ENCODE measurements at regions not wholly inside any gene's neighbourhood (a gene's known extent, or its start where the extent isn't known, plus 50 kb on each side); places are given as distances from the start of the nearest gene placed in this dataset.
A peak's percentile ranks its signal among the peaks of the same experiment; 100 is the strongest.

DNA sequence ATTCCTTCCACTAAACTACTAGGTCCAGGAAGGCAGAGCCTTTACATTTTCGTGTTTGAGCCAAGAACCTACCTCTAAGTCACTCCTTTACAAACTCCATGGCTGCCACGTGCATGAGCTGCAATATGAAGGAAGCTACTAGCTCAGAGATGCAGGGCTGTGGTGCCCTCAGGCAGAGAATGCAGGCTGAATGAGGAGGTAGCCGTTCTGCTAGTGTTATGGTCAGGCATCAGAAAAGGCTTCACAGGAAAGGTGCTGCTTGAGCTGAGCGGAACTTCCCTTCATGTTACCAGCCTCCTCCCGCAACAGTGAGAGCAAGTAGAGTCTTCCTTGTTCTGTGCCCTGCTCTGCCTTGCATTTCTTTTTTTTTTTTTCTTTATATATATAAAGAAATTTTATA, 148.3 kb upstream of the PACRGL start:
- ChIA-PET POLR2A (ENCODE audit: unreplicated experiment) (no interaction called here), CTCF (no interaction called here)
- no peak overlapping the region for H2AK5ac ChIP-seq (ENCODE audit: low read depth, low read length)
- H3K23ac ChIP-seq (ENCODE audit: low read depth, low read length): no peak overlapping the region
- H2AFZ ChIP-seq (replicated peaks; ENCODE audit: low read length, poor library complexity): no peak overlapping the region
- no peak overlapping the region for H3K18ac ChIP-seq (ENCODE audit: low read depth, low read length)
- no peak overlapping the region for H4K91ac ChIP-seq (ENCODE audit: insufficient read depth, low read depth, low read length)
- dilution Hi-C loops (cut with HindIII; ENCODE audit: low sequenced_read_pairs, unreplicated experiment) (no loop called here), in situ Hi-C loops (cut with MboI; ENCODE audit: low sequenced_read_pairs) (no loop called here), intact Hi-C loops (cut with micrococcal nuclease) (loop anchor here (10.0 kb wide), 1 partner anchor 1867 kb away; no protein-coding TSS in a partner anchor)
- no peaks in the 10 kb centered on the region; the same call in 1 of the 2 replicates for H3K9me1 ChIP-seq (ENCODE audit: insufficient read depth, low read length)
- no peak overlapping the region for H3K9ac ChIP-seq (ENCODE audit: low read depth, low read length)
- no peak overlapping the region for H2AK9ac ChIP-seq (replicated peaks; ENCODE audit: low read depth, low read length, poor library complexity)
- H2BK20ac ChIP-seq (ENCODE audit: low read depth, low read length): no peak overlapping the region
- no peak overlapping the region for H3K4me3 ChIP-seq (ENCODE audit: insufficient read depth, low read depth, low read length)
- H3K4me2 ChIP-seq (ENCODE audit: low read depth, low read length): no peak overlapping the region
- peak overlapping the region; percentile 63 for H3K14ac ChIP-seq (replicated peaks; ENCODE audit: low read depth, low read length)
- DNase-seq (no peak), ATAC-seq (ENCODE audit: low read depth) (no peak)
- no peak overlapping the region for H2BK5ac ChIP-seq (ENCODE audit: low read depth, low read length, poor library complexity, severe bottlenecking)
- H3K4me1 ChIP-seq (ENCODE audit: control insufficient read depth, insufficient read depth, low read length): no peaks in the 10 kb centered on the region
- H3K79me1 ChIP-seq (ENCODE audit: low read depth in 1 of 2, low read length in 2 of 2): no peaks in the 10 kb centered on the region
- H3K9me3 ChIP-seq (ENCODE audit: control insufficient read depth, insufficient read depth, low read length): no peaks in the 10 kb centered on the region
- no peak overlapping the region for H3K27ac ChIP-seq (ENCODE audit: insufficient read depth, low read length)
- no peak overlapping the region for H2BK120ac ChIP-seq (ENCODE audit: low read depth, low read length)
- no peak overlapping the region for H4K8ac ChIP-seq (ENCODE audit: low read depth in 2 of 2, low read length in 2 of 2)
- no peak overlapping the region for H3K56ac ChIP-seq (ENCODE audit: extremely low read depth, insufficient read depth, low read length)
- no peak overlapping the region for H4K5ac ChIP-seq (ENCODE audit: low read depth, low read length)
- H3K36me3 ChIP-seq (ENCODE audit: control insufficient read depth, insufficient read depth, low read length): no peaks in the 10 kb centered on the region
- TF ChIP-seq RCOR1 (IDR thresholded peaks at IDR 0.05; ENCODE audit: insufficient replicate concordance, low read length) (no peak), MAZ (IDR thresholded peaks at IDR 0.05; ENCODE audit: borderline replicate concordance, low read depth, low read length) (no peak), RFX5 (IDR thresholded peaks at IDR 0.05; ENCODE audit: low read depth, low read length) (no peak), FOS (IDR thresholded peaks at IDR 0.05; ENCODE audit: low read depth, low read length) (no peak), USF2 (IDR thresholded peaks at IDR 0.05; ENCODE audit: low read depth, low read length) (no peak), CEBPB (IDR thresholded peaks at IDR 0.05; ENCODE audit: low read depth, low read length) (no peak), NFE2L2 (IDR thresholded peaks at IDR 0.05; ENCODE audit: low read depth, low read length) (no peak), MAFK (IDR thresholded peaks at IDR 0.05; ENCODE audit: low read depth, low read length) (no peak), SMC3 (IDR thresholded peaks at IDR 0.05; ENCODE audit: low read depth, low read length) (no peak)
- TF ChIP-seq, protein P1, sequence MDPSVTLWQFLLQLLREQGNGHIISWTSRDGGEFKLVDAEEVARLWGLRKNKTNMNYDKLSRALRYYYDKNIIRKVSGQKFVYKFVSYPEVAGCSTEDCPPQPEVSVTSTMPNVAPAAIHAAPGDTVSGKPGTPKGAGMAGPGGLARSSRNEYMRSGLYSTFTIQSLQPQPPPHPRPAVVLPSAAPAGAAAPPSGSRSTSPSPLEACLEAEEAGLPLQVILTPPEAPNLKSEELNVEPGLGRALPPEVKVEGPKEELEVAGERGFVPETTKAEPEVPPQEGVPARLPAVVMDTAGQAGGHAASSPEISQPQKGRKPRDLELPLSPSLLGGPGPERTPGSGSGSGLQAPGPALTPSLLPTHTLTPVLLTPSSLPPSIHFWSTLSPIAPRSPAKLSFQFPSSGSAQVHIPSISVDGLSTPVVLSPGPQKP (IDR thresholded peaks at IDR 0.05; ENCODE audit: borderline replicate concordance, low read depth, low read length): no peak
- BruUV-seq (replicated peaks): no TSS peak
- no peaks in the 10 kb centered on the region for H4K20me1 ChIP-seq (ENCODE audit: insufficient read depth, low read length)
- no peaks in the 10 kb centered on the region for H3K27me3 ChIP-seq (ENCODE audit: control insufficient read depth, insufficient read depth, low read length)
- no peak overlapping the region for H2BK15ac ChIP-seq (ENCODE audit: low read depth, low read length)
- 67% methylated on average over 1 of the region's 5 CpGs; no CpG with 5 or more reads in 1 of the 2 experiments for WGBS, 2 experiments (ENCODE audit: extremely low coverage in 2 of 2, insufficient read length in 1 of 2)
- no peak overlapping the region for H3K4ac ChIP-seq (ENCODE audit: low read depth, low read length)
